GM21528 (cell line): ENCODE measurements at regions not wholly inside any gene's neighbourhood (a gene's known extent, or its start where the extent isn't known, plus 50 kb on each side); places are given as distances from the start of the nearest gene placed in this dataset.

Experiments used
- ATAC-seq: cut with Tn5 transposase; IDR thresholded peaks from one replicate; pipeline ENCODE4 v1.9.1; 2021; ENCODE audit warnings: mild to moderate bottlenecking, moderate library complexity; ENCODE audit not compliant: unreplicated experiment, low FRiP score

GRCh38 chr3:148598619-148599018, 99.1 kb upstream of the AGTR1 start:
- ATAC-seq: no peak

- ATAC-seq: no peak
Measured at GRCh38 chr3:148599481-148599880, 98.2 kb upstream of the AGTR1 start.

- no peak for ATAC-seq
Measured at GRCh38 chr3:148600440-148600839, 97.3 kb upstream of the AGTR1 start.

GRCh38 chr3:148600902-148601765, 96.6 kb upstream of the AGTR1 start:
- no peak for ATAC-seq

- ATAC-seq: no peak
Measured at GRCh38 chr3:148601766-148602685, 95.7 kb upstream of the AGTR1 start.

- ATAC-seq: no peak
Measured at GRCh38 chr3:148604270-148605085, 93.2 kb upstream of the AGTR1 start.

- ATAC-seq: no peak
Measured at GRCh38 chr3:148605521-148605920, 92.2 kb upstream of the AGTR1 start.

GRCh38 chr3:148606979-148607378, 90.7 kb upstream of the AGTR1 start:
- ATAC-seq: no peak

GRCh38 chr3:148607491-148607890, 90.2 kb upstream of the AGTR1 start:
- no peak for ATAC-seq

- ATAC-seq: no peak
Measured at GRCh38 chr3:148612278-148612677, 85.4 kb upstream of the AGTR1 start.

GRCh38 chr3:148615382-148615781, 82.3 kb upstream of the AGTR1 start:
- no peak for ATAC-seq

- ATAC-seq: no peak
Measured at GRCh38 chr3:148625095-148625736, 72.5 kb upstream of the AGTR1 start.

- no peak for ATAC-seq
Measured at GRCh38 chr3:148625991-148626390, 71.7 kb upstream of the AGTR1 start.

- ATAC-seq: no peak
Measured at GRCh38 chr3:148629006-148629405, 68.7 kb upstream of the AGTR1 start.

GRCh38 chr3:148631124-148631903, 66.4 kb upstream of the AGTR1 start:
- ATAC-seq: no peak

GRCh38 chr3:148641722-148642121, 56.0 kb upstream of the AGTR1 start:
- no peak for ATAC-seq

GRCh38 chr3:148642214-148642613, 55.5 kb upstream of the AGTR1 start:
- no peak for ATAC-seq

- no peak for ATAC-seq
Measured at GRCh38 chr3:148642616-148643015, 55.1 kb upstream of the AGTR1 start.

GRCh38 chr3:148643389-148643840, 54.3 kb upstream of the AGTR1 start:
- no peak for ATAC-seq
